NCI-H345 (cell line): ENCODE measurements at regions not wholly inside any gene's neighbourhood (a gene's known extent, or its start where the extent isn't known, plus 50 kb on each side); places are given as distances from the start of the nearest gene placed in this dataset.

Experiments used
- DNase-seq: peaks from one replicate; lab custom pipeline; 2025; lab: John Stamatoyannopoulos, UW

- DNase-seq, result no peak
Measured at GRCh38 chr7:121810831-121811672, 61.9 kb upstream of the PTPRZ1 start.

- no peak for DNase-seq
Measured at GRCh38 chr7:121807078-121807477, 65.9 kb upstream of the PTPRZ1 start.

DNA sequence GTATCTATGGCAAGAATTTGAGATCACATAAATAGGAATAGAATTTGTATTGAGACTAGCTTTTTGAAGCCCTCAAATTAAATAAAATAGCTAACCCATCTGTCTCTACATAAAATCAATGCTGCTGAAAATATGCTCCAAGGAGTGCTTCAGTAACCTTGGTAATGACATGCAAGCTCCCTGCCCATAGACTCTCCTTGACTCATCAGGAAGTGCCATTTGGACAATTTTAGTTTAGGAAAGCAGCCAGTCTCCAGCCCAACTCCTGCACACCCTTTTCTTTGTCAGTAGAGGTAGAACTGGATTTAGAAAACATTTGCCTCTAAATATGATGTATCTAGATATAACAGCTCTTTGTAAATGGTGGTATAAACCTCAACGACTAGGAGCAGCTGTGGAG, 69.9 kb upstream of the PTPRZ1 start:
- no peak for DNase-seq

DNA sequence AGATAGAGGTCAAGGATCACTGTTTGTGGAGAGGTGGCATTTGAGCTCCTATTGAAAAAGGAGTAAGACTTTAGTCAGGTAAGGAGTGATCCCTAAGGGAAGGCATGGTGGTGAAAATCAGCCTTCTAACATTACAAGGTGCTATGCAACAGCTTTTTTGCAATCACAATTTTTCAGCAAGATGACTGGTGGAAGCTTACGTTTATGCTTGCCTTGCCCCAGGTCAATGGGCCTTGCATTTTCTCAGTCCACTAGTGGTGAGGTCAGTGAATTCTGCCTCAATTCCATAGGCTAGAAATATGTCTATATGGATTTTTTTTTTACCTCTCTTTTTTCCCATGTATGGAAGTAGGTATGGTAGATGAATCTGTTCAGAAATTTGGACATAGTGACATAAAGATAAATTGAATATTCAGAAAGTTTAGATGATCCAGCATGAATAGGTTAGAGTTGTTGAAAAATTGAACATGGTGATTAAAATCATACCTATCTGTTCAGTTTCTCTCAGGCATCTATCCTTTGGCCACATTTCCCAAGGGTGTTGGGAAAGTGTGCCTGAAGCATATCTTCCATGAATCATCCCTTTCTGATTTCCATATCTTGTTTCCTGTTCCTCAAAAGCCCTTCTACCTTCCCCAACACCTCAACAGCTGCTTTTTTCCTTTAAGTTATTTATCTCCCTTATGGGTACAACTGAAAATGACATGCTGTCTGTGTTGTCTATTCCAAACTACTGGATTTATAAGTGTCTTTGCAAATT, 71.9 kb upstream of the PTPRZ1 start:
- no peak for DNase-seq

DNA sequence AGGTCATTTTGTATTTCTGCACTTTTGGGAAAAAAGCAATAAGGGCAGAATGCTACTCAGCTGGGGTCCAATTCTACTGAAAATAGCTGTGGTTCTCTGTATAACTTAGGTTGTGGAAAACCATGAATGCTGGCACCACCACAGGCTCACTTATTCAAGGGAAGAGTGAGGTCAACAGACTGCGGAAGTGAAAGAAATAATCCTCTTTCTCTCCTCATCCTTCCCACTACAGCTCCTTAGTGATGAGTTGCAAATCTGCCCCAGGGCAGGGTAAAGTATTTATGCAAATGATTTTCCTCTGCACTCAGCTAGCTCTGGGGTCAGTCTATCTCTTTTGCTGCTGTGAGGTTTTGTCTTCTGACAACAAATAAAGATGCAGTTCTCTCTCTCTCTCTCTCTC, 74.1 kb upstream of the PTPRZ1 start:
- DNase-seq, result no peak

- no peak for DNase-seq
Measured at GRCh38 chr7:121798453-121798840, 74.5 kb upstream of the PTPRZ1 start.

GRCh38 chr7:121797657-121798452, 75.1 kb upstream of the PTPRZ1 start:
- peak; percentile 2 for DNase-seq

DNA sequence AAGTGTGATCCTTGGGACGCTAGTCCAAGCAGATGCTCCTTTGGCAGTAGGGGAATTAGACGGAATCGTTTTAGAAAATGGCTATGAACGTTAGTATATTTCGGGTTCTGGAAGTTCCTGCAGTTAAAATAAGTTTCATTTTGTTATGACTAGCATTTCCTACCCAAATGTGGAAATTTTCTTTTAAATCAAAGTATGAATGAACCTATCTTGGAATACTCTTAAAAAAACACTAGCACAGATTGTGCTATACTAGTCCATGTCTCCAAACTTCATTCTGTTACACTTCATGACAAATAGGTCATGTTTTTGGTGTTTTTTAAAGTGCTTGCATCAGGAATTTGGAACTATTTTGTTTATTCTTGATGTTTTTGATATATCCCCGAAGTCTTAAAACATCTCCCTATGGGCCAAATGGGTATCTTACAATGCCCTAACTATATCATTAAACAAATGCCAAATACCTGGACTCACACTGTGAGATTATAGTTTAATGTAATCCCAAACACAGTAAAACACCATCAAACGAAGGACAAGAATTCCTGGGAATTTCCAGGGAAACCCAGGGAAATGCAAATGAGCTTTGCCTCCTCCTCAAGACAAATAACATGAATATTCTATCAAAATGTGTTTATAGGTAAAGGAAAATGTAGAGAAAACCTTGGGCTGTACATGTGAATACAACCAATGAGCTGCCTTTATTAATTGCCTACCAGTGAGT, 75.9 kb upstream of the PTPRZ1 start:
- no peak for DNase-seq

GRCh38 chr7:121796381-121796780, 76.6 kb upstream of the PTPRZ1 start:
- no peak for DNase-seq

GRCh38 chr7:121795736-121796135, 77.2 kb upstream of the PTPRZ1 start:
- DNase-seq, result no peak

DNA sequence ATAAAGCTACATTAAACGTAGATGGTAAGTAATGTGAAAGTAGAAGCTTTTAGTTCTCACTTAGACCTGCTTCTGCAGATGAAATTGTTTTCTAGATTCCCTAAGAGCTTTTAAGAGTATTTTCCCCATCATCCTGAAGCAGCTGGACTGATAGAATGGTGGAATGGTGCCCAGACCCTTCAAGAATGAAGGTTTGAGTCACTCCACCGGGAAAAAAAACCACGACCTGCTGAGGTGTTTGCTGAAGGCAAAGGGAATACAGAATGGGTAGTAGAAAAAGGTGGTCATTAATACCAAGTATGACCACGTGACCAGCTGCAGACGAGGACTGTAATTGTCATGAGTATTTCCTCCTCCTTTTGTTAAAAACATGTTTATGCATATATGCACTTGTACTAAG, 79.2 kb upstream of the PTPRZ1 start:
- DNase-seq, result no peak

DNA sequence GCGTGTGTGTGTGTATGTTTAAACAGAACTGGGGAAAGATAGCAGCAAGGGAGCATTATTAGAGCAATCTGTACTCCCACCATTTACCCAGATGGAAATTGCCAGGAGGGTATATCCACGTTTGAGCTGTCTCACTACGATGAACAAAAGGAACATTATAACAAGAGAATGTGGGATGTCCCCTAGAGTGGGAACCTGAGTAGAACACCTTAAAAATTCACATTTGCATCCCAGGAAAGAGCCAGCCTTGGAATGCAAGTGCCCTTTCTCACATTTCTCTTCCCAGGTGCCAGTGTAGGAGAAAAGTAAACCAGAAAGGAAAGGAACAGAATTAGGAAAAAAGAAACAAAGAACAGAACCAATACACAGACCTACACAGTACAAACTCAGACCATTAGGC, 95.3 kb upstream of the PTPRZ1 start:
- no peak for DNase-seq

- no peak for DNase-seq
Measured at GRCh38 chr7:121774563-121774962, 98.4 kb upstream of the PTPRZ1 start.

- no peak for DNase-seq
Measured at GRCh38 chr7:121766676-121767075, 106.3 kb upstream of the PTPRZ1 start.

GRCh38 chr7:121761399-121761798, 111.6 kb upstream of the PTPRZ1 start:
- DNase-seq, result no peak

GRCh38 chr7:121755818-121756552, 117.0 kb upstream of the PTPRZ1 start:
- DNase-seq, result peak; percentile 2

DNA sequence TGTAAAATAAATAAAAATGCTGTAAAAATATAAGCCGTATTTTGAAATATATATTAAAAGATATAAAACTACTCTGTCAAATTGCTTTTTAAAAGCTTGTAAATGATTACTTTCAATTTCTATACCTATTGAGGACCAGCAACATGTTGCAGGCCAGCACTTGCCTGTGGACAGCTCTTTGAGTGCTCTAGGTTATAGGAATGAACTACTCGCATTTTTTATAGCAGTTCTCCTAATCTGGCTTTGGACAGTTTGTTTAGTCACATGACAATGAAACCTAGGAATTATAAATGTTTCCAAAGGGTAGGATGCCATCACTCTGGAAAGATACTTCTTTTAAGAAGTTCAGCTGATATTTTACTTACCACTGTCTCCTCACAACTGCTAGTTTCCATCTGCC, 117.7 kb upstream of the PTPRZ1 start:
- DNase-seq, result no peak

- no peak for DNase-seq
Measured at GRCh38 chr7:121753944-121754343, 119.0 kb upstream of the PTPRZ1 start.

DNA sequence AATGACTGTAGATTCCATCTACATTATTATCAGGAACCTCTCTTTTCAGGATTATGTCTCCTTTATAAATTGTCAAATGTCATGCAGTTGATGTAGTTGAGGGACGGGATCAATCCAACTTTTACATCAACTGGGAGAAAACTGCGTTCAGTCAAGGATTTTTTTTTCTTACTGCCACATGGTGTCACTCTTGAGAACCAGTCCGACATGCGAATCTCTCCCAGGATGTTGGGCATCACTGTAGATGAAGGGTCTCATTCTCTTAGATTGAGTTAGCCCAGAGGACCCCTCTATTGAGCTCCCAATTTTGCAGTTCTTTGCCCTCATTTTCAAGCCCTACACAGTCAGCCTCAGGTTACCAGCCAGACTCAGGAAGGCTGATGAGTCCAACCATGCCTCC, 120.3 kb upstream of the PTPRZ1 start:
- peak; percentile 17 for DNase-seq

GRCh38 chr7:121748546-121748945, 124.4 kb upstream of the PTPRZ1 start:
- no peak for DNase-seq

DNA sequence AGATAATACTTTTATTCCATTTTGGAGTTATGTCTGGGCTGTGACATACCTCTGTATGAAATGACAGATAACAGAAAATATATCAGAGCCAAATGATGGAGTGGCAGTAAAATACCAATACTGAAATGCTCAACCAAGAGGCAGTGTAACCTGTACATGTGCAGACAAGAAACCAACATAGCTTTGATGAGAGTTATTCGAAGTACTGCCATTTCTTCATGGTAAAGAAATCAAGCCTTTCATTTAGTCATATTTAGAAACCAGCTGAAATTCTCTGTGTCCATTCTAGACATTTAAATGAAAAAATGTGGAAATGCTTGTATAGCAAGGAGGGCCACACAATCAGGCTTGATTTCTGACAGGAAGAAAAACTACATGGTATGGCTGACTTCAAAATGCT, 127.1 kb upstream of the PTPRZ1 start:
- DNase-seq, result no peak
